ENCODE measurements at regions not wholly inside any gene's neighbourhood (a gene's known extent, or its start where the extent isn't known, plus 50 kb on each side); places are given as distances from the start of the nearest gene placed in this dataset.
A peak's percentile ranks its signal among the peaks of the same experiment; 100 is the strongest.
"Not testable (repeated sequence)": the region's sequence is repeated elsewhere in the genome, so short reads cannot be mapped to it uniquely, and the experiment has no call there.

DNA sequence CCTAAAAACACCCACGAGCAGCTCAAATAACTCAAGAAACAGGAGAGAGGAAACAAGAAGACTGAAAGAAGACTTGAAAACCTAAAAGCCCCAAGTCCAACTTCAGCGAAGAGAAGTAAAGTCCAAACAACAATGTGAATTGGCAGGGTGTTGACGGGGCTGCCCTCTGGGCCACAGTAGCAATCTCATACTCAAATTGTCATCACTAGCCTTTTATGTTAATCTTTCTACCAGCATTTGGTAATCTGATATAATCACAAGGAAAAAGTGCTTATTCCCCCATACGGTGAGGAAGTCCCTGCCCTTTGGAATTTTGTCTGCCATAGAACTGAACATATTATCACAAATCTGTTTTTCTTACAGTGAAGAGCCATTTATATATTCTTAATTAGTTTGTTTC is 51.5 kb upstream of the IFNE start:
- Mint-ChIP-seq H3K36me3 (ENCODE audit: insufficient read depth) (peaks cover 10% of the 10 kb centered on the region), H3K4me1 (ENCODE audit: low read depth) (no peaks in the 10 kb centered on the region), H3K4me3 (no peak overlapping the region), H3K27me3 (ENCODE audit: low read depth) (peaks cover 6% of the 10 kb centered on the region), H3K9me3 (no peaks in the 10 kb centered on the region)
- DNase-seq = no peak
- no peak for ATAC-seq

DNA sequence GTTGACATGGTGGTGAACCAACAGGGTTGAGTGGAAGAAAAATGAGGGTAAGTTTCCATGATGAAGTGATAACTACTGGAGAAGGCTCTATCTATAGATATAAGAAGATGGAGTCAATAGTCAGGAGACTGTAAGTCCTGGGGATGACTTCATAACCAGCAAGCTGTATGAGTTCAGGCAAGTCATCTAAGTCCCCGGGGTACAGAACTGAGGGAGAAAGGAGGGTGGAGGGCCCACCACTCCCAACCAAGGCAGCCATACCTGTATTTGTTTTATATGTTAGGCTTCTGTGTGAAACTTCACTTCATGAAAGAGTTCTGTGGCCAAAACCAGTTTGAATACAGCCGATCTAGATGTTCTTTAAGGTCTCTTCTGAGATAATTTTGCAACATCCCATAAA is 53.3 kb upstream of the IFNE start:
- no peaks in the 10 kb centered on the region for H3K9me3 Mint-ChIP-seq
- no peak for DNase-seq
- no peak overlapping the region for H3K4me3 Mint-ChIP-seq
- no peaks in the 10 kb centered on the region for H3K4me1 Mint-ChIP-seq (ENCODE audit: low read depth)
- H3K27me3 Mint-ChIP-seq (ENCODE audit: low read depth) = peaks cover 5% of the 10 kb centered on the region
- no peak for ATAC-seq
- peaks cover 5% of the 10 kb centered on the region for H3K36me3 Mint-ChIP-seq (ENCODE audit: insufficient read depth)

DNA sequence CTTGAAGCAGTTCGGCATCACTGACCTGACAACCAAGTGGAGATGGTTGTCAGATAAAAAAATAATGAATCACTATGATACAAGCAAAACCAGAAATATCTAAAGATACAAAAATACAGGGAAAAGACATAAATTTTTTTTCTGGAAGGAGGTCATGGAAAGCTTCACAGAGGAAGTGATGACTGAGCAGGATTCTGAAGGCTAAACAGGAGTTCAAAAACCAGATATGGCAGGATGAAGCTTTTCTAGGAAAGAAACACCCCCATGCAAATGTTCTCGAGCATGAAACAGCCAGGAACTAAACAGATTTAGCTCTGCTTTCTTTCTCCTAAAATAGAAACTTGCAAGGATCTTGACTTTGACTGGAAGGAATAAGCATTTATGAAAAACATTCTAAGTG is 60.7 kb upstream of the IFNE start:
- DNase-seq (no peak), ATAC-seq (no peak)
- Mint-ChIP-seq H3K9me3 (peaks cover 11% of the 10 kb centered on the region), H3K27me3 (ENCODE audit: low read depth) (no peaks in the 10 kb centered on the region), H3K4me1 (ENCODE audit: low read depth) (peaks cover 1% of the 10 kb centered on the region), H3K4me3 (no peak overlapping the region), H3K36me3 (ENCODE audit: insufficient read depth) (peaks cover 2% of the 10 kb centered on the region)

DNA sequence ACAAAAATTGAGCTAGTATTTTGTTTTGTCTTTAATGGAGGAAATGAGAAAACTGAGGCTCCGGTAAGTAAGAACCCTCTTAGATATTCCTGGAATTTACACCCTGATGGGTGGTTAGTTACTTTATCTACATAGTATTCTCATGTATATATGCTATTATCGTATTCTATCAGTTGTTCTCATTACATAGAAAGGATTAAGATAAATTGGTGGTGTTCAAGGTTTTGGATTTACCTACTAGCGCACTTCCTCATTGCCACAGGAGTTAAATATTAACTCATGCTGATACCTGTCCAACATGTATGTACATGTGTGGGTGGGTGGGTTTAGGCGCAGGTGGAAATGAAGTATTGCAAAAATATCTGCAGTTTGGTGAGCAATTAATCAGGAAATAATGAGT is 61.1 kb upstream of the IFNE start:
- no peak overlapping the region for H3K4me3 Mint-ChIP-seq
- DNase-seq (no peak), ATAC-seq (no peak)
- H3K36me3 Mint-ChIP-seq (ENCODE audit: insufficient read depth) = peaks cover 2% of the 10 kb centered on the region
- H3K9me3 Mint-ChIP-seq = peaks cover 11% of the 10 kb centered on the region
- H3K4me1 Mint-ChIP-seq (ENCODE audit: low read depth) = peaks cover 2% of the 10 kb centered on the region
- no peaks in the 10 kb centered on the region for H3K27me3 Mint-ChIP-seq (ENCODE audit: low read depth)

DNA sequence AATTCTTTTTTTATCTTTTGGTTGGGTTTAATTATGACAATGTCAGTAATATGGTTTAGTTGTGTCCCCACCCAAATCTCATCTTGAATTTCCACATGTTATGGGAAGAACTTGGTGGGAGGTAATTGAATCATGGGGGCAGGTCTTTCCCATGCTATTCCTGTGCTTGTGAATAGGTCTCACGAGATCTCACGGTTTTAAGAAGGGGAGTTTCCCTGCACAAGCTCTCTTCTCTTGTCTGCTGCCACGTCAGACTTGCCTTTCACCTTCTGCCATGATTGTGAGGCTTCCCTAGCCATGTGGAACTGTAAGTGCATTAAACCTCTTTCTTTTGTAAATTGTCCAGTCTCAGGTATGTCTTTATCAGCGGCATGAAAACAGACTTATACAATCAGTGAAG is 61.7 kb upstream of the IFNE start:
- H3K4me1 Mint-ChIP-seq (ENCODE audit: low read depth); DNase-seq; H3K27me3 Mint-ChIP-seq (ENCODE audit: low read depth); ATAC-seq; H3K4me3 Mint-ChIP-seq; H3K36me3 Mint-ChIP-seq (ENCODE audit: insufficient read depth): not testable (repeated sequence)
- peaks cover 11% of the 10 kb centered on the region for H3K9me3 Mint-ChIP-seq

DNA sequence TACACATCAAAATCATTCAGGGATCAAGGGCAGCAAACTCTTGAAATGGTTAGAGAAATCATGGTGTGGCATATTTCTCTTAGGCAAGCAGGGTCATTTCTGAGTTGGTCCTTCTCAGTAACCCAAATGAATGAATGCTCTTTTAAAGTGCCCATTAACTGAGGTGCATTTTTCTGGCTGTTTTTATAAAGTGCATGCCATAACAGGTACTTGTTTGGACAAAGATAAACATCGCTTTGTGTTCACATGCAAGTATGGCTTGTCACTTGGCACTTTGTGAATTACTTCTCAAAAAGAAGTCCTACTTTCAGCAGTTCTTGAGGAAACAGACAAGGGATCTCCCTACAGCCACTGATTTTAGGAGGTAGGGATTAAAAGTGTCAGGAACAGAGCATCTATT is 64.8 kb upstream of the IFNE start:
- H3K36me3 Mint-ChIP-seq (ENCODE audit: insufficient read depth) = peaks cover 2% of the 10 kb centered on the region
- DNase-seq (no peak), ATAC-seq (no peak)
- peaks cover 11% of the 10 kb centered on the region for H3K9me3 Mint-ChIP-seq
- H3K27me3 Mint-ChIP-seq (ENCODE audit: low read depth) = no peaks in the 10 kb centered on the region
- no peak overlapping the region for H3K4me3 Mint-ChIP-seq
- peaks cover 9% of the 10 kb centered on the region for H3K4me1 Mint-ChIP-seq (ENCODE audit: low read depth)

DNA sequence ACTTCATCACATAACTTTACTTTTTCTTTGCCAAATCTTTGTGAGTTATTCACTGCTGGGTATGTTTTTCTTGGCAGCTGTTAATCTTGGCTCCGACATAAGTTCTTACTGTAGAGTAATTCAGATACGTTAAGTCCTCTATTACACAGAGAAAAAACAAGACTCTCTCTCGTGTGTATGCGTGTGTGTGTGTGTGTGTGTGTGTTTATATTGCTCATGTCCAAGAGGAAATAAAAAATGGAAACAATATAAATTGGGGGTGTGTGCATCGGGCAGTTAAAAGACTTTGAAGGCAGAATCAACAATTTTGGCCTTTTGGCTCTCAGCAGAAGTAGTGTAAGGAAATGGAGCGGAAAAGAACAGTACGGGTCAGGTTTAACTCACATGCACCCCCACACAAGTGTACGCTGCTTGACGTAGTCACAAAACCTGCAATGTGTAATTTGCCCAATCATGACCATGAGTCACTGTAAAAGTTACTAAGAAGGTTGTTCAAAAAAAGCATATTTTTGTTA is 67.2 kb upstream of the IFNE start:
- no peak overlapping the region for H3K4me3 Mint-ChIP-seq
- ATAC-seq (no peak), DNase-seq (no peak)
- H3K4me1 Mint-ChIP-seq (ENCODE audit: low read depth) = peaks cover 7% of the 10 kb centered on the region
- H3K36me3 Mint-ChIP-seq (ENCODE audit: insufficient read depth) = no peaks in the 10 kb centered on the region
- peaks cover 5% of the 10 kb centered on the region for H3K9me3 Mint-ChIP-seq
- no peaks in the 10 kb centered on the region for H3K27me3 Mint-ChIP-seq (ENCODE audit: low read depth)

DNA sequence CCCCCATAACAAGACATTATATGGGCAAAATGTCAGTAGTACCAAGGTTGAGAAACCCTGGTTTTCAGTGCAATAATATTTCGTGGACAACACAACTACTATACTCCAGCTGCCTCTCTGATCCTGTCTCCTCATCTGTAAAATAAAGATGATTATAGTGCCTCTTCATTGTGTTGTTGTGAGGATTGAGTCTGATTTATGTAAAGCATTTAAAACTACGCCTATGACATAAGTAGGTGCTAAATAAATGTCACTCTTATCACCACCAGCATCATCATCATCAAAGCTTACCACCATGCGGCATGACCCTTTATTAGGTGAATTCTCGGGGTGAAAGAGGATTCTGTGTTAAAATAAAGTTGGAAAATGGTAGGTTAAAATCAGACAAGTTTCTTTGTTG is 67.8 kb upstream of the IFNE start:
- ATAC-seq (no peak), DNase-seq (no peak)
- peaks cover 3% of the 10 kb centered on the region for H3K36me3 Mint-ChIP-seq (ENCODE audit: insufficient read depth)
- H3K4me1 Mint-ChIP-seq (ENCODE audit: low read depth) = peaks cover 7% of the 10 kb centered on the region
- H3K27me3 Mint-ChIP-seq (ENCODE audit: low read depth) = peaks cover 4% of the 10 kb centered on the region
- H3K9me3 Mint-ChIP-seq = no peaks in the 10 kb centered on the region
- no peak overlapping the region for H3K4me3 Mint-ChIP-seq

DNA sequence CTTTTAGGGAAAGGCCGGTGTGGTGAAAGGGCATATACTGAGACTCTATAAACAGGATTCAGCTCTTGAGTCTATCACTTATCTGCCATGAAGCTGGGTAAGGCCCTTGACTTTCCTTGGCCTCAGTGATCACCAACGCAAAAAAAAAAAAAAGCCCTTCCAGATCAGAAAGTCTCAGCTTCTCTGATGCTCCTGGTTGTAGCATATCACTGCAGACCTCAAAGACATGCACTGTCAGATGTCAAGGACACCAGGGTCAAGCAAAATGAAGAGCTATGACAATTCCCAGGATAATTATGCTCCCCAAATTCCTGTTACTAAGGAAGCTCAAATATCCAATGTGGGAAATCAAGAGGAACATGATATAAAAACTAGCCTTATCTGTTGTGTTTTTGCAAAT is 68.3 kb upstream of the IFNE start:
- Mint-ChIP-seq H3K9me3 (no peaks in the 10 kb centered on the region), H3K4me1 (ENCODE audit: low read depth) (peaks cover 7% of the 10 kb centered on the region), H3K27me3 (ENCODE audit: low read depth) (peaks cover 7% of the 10 kb centered on the region), H3K36me3 (ENCODE audit: insufficient read depth) (peaks cover 3% of the 10 kb centered on the region), H3K4me3 (no peak overlapping the region)
- no peak for DNase-seq
- ATAC-seq = no peak

DNA sequence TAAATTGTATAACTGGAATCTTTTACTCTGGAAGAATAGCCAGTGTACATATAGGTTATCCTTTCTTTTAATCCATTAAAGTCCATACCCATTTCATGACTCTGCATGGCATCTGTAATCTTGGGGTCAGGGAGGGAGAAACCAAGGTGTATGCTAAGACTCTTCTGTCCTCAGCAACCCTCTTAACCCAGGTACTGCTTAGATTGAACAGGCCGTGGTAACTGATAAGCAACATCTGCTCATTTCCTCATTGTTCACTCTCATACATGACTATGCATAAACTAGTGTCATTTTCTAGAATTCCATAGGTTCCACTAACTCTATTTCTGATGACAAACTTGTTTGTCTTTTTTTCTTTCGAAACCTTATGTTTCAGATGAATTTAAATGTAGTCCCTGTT is 69.3 kb upstream of the IFNE start:
- Mint-ChIP-seq H3K36me3 (ENCODE audit: insufficient read depth) (peaks cover 3% of the 10 kb centered on the region), H3K4me1 (ENCODE audit: low read depth) (peaks cover 7% of the 10 kb centered on the region)

DNA sequence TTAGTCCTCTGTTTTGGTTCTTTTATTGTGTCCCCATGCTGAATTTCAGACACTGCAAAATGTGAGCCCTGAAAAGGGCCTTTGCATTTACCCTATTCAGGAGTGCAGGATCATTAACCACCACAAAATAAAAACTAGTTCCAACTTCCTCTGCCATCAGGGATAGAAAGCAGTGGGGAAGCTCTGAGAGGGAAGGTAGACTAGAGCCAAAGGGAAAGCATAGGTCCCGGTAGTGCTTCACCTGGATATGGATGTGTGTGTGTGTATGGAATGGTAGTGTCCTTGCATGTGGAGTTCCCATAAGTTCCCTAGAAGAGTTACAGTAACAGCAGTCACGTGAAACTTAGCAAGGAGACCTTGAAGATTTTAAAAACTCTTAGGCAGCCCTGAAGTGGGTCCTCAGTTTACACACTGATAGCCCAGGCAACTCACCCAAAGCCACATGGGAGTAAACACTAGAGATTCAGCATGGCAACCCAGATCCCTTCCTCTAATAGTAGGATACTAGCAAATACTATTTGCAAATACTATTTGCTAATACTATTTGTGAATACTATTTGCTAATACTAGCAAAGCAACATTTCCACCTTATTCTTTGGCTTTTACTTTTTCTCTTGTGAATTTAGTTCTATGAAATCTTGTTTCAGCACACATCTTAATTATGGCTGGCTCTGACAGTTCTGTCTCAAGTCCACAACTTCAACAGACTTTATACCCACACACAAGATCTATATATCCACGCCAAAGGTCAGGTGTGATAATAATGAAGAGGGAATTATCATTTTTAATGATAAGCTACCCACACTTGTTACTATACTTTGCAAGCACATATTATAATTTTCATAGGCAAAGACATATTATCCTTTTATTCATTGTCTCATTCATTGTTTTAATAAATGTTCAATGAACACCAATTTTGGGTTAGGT is 70.4 kb upstream of the IFNE start:
- DNase-seq (no peak), ATAC-seq (no peak)
- Mint-ChIP-seq H3K4me1 (ENCODE audit: low read depth) (peaks cover 7% of the 10 kb centered on the region), H3K36me3 (ENCODE audit: insufficient read depth) (peaks cover 3% of the 10 kb centered on the region), H3K9me3 (no peaks in the 10 kb centered on the region), H3K27me3 (ENCODE audit: low read depth) (peaks cover 22% of the 10 kb centered on the region), H3K4me3 (no peak overlapping the region)

More for the DNA sequence above, 69.3 kb upstream of the IFNE start:
- Mint-ChIP-seq H3K9me3 (no peaks in the 10 kb centered on the region), H3K4me3 (no peak overlapping the region), H3K27me3 (ENCODE audit: low read depth) (peaks cover 15% of the 10 kb centered on the region)
- DNase-seq = no peak
- no peak for ATAC-seq

DNA sequence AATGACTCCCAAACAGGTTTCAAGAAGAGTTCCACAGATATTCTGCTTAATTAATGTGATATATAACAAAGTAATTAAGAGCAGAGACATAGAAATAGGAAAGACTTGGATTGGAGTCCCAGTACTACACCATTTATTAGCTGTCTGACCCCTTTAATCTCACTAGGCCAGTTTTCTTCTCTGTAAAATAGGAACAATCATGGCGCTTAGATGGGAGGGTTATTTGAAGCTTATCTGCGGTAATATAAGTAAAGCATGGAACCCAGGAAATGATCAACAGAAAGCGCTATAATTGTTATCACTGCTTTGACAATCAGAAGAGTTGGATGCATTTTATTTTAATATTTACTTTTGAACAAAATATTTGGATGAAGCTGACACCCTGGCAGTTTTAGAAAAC is 71.3 kb upstream of the IFNE start:
- ATAC-seq = no peak
- Mint-ChIP-seq H3K36me3 (ENCODE audit: insufficient read depth) (peaks cover 3% of the 10 kb centered on the region), H3K4me1 (ENCODE audit: low read depth) (peaks cover 7% of the 10 kb centered on the region), H3K4me3 (no peak overlapping the region), H3K9me3 (no peaks in the 10 kb centered on the region), H3K27me3 (ENCODE audit: low read depth) (peaks cover 30% of the 10 kb centered on the region)
- DNase-seq = no peak

DNA sequence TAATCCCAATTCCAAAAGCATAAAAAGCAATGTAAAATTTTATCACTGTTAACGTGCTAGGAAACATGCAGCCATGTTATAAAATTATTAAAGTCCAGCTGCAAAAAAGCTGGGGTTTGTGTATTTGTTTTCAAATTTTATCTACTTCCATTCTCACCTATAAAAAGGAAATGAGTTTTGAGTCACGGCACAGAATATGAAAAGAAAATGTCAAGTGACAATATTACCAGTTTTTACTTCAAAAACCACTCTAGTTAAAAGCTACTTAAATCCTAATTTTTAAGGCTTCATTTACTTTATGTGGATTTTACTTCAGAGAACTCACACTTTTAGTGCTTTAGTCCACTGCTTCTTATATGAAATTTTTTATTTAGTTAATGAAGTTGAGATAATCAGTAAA is 72.7 kb upstream of the IFNE start:
- DNase-seq (no peak), ATAC-seq (no peak)
- Mint-ChIP-seq H3K36me3 (ENCODE audit: insufficient read depth) (peaks cover 3% of the 10 kb centered on the region), H3K4me1 (ENCODE audit: low read depth) (peaks cover 10% of the 10 kb centered on the region), H3K27me3 (ENCODE audit: low read depth) (peaks cover 37% of the 10 kb centered on the region), H3K4me3 (no peak overlapping the region), H3K9me3 (no peaks in the 10 kb centered on the region)

DNA sequence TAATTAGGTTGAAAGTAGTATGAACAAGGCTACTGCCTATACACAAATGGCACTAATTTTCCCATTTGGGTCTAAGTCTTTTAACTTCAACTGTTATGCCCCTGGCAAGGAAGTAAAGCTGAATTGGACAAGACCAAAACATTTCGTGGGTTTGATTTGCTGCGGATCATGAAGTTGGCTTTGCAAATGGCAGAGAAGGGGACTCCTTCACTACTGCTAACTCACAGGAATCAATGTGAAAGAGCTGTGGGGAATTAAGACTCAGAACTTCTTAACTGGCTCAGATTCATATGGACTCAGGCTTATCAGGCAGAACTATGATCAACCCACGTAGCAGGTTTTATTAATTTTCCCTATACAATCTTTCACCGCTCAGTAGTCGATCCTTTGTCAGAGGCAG is 73.8 kb upstream of the IFNE start:
- peaks cover 12% of the 10 kb centered on the region for H3K4me1 Mint-ChIP-seq (ENCODE audit: low read depth)

More for the DNA sequence above, 73.8 kb upstream of the IFNE start:
- ATAC-seq (no peak), DNase-seq (no peak)
- Mint-ChIP-seq H3K27me3 (ENCODE audit: low read depth) (peaks cover 45% of the 10 kb centered on the region), H3K4me3 (peak overlapping the region; percentile 55), H3K36me3 (ENCODE audit: insufficient read depth) (peaks cover 3% of the 10 kb centered on the region), H3K9me3 (no peaks in the 10 kb centered on the region)
